ENCODE measurements at regions not wholly inside any gene's neighbourhood (a gene's known extent, or its start where the extent isn't known, plus 50 kb on each side); places are given as distances from the start of the nearest gene placed in this dataset.

DNA sequence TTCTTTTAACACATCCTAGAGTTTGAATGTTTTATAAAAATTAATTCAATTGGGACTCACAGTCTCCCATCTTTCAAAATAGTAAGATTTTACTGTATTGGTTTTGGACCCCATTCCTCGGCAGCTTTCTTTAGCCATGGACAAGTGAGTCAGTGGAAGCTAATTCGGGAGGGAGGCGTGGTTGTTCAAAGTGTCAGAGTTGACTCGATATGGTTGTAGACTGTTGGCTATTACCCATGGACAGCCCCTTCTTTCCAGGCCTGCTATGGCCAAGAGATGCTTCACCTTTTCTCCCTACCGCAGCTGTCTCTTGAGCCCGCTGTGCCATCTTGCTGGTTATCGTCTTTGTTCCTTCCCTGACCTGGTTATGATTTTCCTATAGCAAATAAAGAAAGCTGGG, 243.0 kb downstream of the CD83 start:
- TF ChIP-seq, protein P1, sequence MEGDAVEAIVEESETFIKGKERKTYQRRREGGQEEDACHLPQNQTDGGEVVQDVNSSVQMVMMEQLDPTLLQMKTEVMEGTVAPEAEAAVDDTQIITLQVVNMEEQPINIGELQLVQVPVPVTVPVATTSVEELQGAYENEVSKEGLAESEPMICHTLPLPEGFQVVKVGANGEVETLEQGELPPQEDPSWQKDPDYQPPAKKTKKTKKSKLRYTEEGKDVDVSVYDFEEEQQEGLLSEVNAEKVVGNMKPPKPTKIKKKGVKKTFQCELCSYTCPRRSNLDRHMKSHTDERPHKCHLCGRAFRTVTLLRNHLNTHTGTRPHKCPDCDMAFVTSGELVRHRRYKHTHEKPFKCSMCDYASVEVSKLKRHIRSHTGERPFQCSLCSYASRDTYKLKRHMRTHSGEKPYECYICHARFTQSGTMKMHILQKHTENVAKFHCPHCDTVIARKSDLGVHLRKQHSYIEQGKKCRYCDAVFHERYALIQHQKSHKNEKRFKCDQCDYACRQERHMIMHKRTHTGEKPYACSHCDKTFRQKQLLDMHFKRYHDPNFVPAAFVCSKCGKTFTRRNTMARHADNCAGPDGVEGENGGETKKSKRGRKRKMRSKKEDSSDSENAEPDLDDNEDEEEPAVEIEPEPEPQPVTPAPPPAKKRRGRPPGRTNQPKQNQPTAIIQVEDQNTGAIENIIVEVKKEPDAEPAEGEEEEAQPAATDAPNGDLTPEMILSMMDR (IDR thresholded peaks at IDR 0.05; ENCODE audit: poor library complexity), result no peak
- no peak for TF ChIP-seq EZH2phosphoT487 (IDR thresholded peaks at IDR 0.05; ENCODE audit: low read depth, severe bottlenecking, unreplicated experiment)
- TF ChIP-seq EZH2 (IDR thresholded peaks at IDR 0.05; ENCODE audit: borderline replicate concordance), result no peak
